ENCODE measurements at regions not wholly inside any gene's neighbourhood (a gene's known extent, or its start where the extent isn't known, plus 50 kb on each side); places are given as distances from the start of the nearest gene placed in this dataset.

DNA sequence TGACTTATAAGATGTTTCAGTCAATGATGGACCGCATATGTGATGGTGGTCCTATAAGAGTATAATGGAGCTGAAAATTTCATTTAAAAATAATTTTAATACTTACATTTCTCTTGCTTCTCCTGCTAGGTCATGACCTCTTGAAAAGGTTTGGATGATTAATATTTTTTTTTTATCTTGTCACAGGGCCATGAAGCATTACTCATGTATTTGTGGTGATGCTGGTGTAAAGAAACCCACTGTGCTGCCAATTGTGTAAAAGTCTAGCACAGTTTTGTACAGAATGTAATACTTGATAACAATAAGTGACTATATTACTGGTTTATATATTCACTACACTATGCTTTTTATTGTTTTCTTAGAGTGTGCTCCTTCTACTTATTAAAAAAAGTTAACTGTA lies 124.2 kb upstream of the CELF4 start:
- POLR2A ChIA-PET: no interaction called here
- CTCF ChIA-PET: no interaction called here

DNA sequence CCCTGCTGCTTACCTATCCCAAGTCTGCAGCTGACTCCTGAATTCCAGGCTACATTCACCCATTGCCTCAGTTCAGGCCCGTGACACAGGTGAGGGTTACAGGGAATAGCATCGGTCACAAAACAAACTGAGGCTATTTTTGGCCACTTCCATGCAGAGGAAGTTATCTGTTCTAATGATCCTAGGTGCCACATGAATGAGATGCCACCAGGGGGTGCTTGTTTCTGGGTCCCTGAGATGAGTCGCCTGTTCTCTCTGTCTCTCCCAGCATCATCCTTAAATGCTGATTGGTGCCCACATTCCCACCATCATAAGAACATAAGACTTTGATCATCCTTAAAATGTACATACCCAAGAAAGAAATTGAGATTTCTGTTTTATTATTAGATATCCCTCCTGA lies 119.0 kb upstream of the CELF4 start:
- POLR2A ChIA-PET: no interaction called here
- CTCF ChIA-PET: no interaction called here

DNA sequence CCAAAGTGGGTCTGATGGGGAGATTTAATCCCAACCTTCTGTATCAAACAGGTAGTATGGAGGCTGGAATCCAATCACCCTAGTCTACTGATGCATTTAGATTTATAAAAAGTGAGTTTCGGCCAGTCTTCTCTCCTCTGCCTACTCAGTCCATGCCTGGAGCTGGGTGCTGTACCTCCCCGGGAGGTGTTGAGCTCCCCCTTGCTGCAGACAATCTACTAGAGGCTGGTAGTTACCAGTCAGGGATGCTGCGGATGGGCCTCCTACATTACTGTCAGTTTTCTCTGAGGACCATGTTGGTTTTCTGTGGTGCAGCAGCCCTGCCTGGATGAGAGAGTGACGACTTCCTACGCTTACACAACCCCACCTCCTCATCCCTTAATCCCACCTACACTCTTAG lies 118.6 kb upstream of the CELF4 start:
- ChIA-PET POLR2A (no interaction called here), CTCF (no interaction called here)

DNA sequence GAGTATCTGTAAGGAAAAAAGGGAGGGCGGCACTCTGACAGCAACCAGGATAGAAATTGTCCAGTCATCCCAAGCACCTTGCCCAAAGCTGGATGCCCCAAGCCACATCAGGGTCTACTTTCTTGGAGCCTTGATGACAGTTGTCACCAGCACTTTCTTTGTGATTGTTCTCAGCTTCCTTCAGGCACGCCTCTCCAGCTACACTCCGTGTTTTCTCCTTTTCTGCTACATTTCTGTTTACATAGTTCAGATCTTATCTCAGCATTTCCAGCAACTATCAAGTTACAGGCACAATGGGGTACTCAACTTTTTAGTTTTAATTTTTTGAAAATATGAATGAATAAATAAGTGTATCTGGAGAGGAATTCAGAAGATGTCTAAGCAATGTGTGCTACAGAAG lies 115.3 kb upstream of the CELF4 start:
- ChIA-PET POLR2A (no interaction called here), CTCF (no interaction called here)

DNA sequence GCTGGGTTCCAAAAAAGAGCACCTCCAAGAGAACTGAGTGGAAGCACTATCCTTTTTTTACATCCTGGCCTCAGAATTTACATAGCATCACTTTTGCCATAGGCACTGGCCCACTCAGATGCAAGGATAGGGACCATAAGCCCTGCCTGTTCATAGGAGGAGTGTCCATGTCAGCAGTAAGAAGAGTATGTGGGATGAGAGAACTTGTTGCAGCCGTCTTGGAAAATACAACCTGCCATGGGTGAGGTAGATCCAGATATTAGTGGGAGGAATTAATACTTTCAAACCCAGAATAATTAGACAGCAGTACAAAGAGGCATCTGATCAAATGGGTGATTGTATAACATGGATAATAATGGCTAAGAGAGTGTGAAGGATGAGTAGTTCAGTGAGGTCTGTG lies 110.7 kb upstream of the CELF4 start:
- ChIA-PET CTCF (no interaction called here), POLR2A (no interaction called here)

DNA sequence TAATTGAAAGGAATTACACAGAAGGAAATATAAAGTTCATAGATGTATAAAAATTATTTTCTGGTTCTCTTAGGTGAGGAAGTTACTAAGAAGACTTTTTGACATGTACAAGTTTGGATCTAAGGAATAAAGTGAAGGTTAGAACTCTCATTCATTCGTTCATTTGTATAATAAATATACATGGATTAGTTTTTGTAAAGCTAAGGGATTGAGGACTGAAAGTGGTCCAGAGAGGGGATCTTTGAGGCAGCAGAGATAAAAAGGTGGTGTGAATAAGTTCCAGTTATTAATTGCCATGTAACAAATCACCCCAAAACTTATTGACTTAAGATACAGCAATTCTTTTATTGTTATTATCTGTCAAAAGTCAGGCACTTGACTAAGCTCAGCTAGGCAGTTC lies 110.1 kb upstream of the CELF4 start:
- ChIA-PET CTCF (no interaction called here), POLR2A (no interaction called here)

DNA sequence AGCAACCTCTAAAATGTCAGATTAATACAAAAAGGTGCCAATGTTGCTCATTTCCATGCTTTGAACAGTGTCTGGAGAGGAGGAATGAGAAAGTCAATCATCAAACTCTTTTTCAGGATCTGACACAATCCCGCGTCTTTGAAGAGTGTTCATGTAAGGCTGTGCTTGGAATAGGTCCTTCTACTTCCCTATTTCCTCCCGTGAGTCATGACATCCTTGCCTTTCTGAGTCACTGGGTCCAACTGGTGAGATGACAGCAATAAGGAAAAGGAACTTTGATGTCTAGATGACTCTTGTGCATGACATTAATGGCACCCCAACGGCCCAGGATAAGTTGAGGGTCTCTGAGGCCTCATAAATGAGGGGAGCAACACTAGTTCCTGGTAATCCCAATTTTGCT lies 109.0 kb upstream of the CELF4 start:
- ChIA-PET CTCF (no interaction called here), POLR2A (no interaction called here)

DNA sequence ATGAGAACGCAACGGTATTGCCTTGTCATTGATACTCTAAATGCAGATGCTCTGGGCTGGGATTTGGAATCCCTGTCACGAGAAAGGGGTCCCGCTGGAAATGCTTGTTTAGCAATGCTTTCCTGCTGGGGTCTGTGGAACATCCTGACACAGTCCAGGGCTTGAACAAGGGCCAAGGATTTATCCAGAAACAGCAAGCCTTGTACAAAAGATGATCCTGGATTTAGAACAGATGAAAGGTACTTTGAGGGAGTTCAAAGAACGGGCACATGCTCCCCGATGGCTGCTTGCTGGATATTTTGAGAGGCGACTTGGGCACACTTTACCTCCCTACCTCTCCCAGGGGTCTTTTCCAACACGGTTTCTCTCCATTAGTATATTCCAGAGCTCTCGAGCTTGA lies 108.1 kb upstream of the CELF4 start:
- POLR2A ChIA-PET: no interaction called here
- CTCF ChIA-PET: no interaction called here

DNA sequence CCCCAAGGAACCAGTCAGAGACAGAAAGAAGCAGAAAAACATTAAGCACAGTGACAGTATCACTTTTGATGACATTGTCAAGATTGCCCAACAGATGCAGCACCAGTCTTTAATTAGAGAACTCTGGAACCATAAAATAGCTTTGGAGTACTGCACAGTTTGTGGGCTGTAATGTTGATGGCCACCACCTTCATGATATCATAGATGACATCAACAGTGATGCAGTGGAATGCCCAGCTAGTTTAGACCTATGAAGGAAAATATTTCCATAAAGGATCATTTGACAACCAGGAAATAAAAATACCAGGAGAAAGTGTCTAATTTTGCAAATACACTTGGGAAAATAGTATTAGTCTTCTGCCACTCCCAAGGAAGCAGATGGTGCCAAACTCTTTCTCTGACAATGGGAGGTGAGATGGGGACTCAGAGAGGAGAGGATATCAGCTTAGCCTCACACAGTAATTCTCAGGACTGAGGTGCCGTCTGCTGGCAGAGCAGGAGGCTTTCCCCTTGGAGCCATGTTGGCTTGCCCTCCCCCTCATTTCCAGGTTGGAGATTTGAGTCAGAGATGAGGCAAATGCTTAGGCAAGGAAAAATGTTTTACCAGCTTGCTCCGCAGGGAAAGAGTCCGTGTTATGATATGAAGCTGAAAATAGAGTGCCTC lies 107.5 kb upstream of the CELF4 start:
- ChIA-PET POLR2A (no interaction called here), CTCF (no interaction called here)

DNA sequence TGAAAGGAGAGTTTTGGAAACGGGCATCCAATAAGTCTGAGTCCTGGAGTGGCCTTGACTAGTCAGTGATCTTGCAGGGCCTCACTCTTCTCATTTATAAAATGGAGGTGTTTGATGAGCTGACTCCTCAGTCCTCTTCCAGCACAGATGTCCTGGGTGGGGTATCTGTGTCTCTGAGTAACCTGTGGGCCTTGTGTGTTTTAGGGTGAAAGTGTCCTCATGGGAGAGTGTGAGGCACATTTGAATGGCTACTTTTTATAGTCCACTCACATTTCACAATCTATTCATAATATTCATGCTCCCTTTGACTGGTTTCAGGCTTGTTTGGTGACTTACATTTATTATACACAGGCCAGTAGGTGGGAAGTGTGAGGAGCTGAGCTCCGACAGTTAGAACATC lies 106.4 kb upstream of the CELF4 start:
- CTCF ChIA-PET: no interaction called here
- POLR2A ChIA-PET: no interaction called here

DNA sequence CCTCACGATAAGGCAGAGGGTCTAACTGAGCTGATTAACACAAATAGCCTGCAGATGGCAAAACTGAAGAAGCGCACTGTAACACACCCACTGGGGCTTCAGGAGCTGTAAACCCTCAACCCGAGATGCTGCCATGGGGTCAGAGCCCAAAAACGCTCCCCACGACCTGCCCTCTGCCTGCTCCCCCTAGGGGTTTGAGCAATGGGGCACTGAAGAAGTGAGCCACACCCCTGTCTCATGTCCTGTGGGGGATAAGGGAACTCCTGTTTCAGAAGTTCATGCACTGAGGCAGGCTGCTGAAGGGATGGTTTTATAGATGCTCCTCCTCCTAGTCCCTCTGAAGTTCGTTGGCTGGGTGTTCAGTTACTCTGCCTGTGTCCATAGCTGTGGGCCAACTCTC lies 105.9 kb upstream of the CELF4 start:
- CTCF ChIA-PET: no interaction called here
- POLR2A ChIA-PET: no interaction called here

DNA sequence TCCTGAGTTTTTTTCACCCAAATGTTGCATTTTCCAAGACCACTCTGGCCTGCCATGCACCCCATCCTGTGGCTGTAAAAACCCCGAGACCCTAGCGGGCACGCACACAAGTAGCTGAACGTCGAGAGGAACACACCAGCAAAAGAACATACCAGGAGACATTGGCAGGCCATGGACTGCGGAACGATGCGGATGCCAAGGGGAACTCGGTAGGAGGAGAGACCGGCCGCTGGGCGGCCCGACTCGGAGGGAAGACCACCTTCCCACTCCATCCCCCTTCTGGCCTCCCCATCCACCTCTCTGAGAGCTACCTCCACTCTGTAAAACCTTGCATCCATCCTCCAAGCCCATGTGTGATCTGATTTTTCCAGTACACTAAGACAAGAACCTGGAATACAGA lies 105.5 kb upstream of the CELF4 start:
- CTCF ChIA-PET: no interaction called here
- POLR2A ChIA-PET: no interaction called here

DNA sequence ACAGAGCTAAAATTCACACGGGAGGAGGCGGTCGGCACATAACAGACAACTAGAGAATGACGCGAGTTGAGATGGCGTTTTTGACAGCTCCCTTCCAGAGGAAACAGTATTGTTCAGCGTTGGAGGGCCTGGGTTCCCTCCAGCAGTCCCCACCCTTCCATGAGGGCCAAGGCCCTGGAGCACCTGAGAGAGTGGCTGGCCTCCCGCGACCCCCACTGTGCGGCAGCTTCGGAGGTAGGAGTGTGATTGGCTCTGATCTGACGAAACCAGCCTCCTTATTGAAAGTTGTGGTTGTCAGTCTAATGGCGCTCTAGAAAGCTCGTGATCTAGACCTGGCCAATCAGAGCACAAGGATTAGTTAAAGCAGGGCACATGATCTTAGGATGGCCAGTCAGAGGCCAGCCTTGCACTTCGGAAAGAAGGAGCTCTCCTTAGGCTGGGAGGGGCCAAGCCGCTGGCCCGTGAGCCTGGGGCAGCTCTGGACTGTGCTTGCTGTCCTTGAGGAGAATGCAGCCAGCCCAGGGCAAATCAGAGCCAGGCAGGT lies 104.5 kb upstream of the CELF4 start:
- CTCF ChIA-PET: no interaction called here
- POLR2A ChIA-PET: no interaction called here

DNA sequence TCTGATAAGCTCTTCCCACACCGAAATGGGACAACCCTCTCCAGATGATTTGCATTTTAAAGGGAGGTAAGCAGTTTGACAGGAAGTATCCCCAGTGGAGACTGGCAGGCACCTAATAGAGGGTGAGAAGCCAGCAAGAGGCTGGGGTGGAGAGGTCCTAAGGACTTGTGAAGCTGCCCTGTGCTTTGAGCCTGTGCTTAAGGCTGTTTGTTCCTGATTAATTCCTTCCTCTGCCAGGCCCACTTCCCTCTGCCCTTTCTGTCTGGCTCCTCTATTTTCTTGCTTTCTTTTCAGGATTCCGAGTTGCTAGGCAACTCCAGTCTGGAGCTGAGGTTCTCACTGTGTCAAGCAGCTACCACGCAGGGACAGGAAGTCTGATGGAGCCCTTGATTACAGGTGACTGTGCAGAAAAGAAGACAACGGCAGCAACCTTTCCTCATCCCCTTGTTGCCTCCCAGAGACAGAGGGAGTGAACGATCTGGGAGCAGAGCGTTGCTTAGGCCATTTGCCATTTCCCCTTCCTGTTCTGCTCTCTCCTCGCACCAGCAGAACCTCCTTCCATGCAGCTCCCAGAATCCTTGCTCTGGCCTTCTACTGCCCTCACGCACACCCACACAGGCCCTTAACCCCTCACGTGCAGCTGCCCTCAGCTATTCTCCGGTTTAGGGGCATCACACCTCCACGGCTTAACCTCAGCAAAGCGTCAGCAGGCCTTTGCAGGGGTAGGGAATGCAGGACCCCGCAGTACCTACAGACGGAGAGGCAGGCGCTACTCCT lies 103.6 kb upstream of the CELF4 start:
- ChIA-PET CTCF (no interaction called here), POLR2A (no interaction called here)

DNA sequence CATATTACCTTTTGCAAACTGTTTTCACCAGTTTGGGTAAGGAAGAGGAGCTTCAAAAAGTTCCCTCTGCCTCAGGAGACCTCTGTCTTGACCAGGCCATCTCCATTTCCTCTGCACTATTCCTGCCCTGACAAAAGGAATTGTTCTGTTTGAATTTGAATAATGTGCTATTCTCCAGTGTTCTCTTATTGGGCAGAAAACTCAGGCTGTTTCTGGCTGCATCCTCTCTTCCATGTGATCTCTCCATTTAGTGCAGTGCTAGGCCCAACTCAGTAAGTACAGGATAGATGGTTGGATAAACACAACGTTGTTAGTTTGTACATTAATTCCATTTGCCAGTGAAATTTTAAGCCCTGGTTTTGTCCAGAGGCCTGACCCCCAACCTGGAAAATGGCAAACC lies 102.2 kb upstream of the CELF4 start:
- POLR2A ChIA-PET: no interaction called here
- CTCF ChIA-PET: no interaction called here

DNA sequence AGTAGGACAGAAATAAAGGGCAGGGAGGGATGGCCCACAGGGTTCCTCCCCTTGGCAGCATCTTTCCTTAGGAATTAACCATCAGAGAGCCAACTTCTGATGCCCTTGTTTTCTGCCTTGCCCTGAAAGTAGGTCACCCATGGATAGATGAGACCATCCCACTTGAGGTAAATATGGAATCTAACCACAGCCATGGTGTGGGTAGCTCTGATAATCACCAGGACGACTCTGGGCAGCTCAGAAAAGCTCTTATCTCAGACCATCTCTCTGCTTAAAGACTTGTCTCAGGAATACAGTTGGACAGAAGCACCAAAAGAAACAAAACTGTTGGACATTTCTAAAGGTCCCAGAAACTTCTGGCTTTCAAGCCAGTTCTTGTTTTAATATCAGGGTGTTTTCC lies 101.4 kb upstream of the CELF4 start:
- CTCF ChIA-PET: no interaction called here
- POLR2A ChIA-PET: no interaction called here

DNA sequence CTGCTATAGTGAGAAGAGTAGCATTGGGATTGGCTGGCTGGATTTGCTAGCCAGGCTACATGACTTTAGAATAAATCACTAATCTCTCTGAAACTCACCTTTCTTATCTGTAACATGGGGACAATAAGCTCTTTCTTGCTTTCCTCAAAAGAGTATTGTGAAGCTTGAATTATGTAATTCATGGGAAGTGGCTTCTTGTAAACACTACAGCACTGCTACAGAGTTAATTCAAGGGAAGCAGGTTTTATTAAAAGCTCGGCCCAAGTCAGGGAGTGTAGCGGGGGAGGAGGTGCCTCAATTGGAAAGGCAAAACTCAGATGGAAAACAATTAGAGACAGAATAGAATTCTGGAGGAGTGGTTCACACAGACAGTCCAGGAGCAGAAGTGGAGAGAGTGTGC lies 100.9 kb upstream of the CELF4 start:
- ChIA-PET POLR2A (no interaction called here), CTCF (no interaction called here)

DNA sequence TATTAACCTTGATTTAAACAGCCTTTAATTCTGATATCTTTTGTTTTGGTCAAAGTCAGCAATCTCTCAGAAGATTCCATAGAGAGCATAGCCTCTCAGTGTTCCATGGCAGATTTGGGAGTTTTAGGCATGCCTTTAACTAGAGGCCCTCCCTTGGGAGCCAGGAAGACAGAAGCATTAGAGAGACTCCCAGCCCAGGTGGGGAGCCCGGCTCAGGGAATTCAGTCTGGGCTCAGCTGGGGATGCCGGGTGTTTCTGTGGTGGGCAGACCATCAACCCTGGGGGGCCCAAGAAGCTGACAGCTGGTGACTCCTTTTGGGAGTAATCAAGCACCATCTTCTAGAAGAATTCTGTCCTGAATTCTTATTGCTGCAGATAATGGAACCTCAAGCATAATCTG lies 99.7 kb upstream of the CELF4 start:
- ChIA-PET POLR2A (no interaction called here), CTCF (no interaction called here)

DNA sequence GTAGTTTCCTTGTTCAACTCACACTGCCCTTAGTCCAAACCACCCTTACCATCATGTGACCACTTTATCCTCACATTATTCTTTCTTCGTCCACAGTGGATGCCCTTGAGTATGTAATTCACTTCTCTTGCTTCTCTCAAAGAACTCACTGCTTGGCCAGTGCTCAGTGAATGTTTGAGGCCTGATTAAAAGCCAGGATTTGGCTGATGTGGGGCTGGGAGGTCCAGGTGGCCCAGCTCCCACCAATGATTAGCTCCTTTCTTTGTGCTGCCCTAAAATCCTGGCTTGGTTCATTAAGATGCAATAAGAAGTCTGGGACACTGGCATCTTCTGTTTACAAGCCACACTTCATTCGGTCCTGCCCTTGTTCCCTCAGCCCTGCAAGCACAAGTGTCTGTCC lies 97.8 kb upstream of the CELF4 start:
- ChIA-PET CTCF (no interaction called here), POLR2A (no interaction called here)

DNA sequence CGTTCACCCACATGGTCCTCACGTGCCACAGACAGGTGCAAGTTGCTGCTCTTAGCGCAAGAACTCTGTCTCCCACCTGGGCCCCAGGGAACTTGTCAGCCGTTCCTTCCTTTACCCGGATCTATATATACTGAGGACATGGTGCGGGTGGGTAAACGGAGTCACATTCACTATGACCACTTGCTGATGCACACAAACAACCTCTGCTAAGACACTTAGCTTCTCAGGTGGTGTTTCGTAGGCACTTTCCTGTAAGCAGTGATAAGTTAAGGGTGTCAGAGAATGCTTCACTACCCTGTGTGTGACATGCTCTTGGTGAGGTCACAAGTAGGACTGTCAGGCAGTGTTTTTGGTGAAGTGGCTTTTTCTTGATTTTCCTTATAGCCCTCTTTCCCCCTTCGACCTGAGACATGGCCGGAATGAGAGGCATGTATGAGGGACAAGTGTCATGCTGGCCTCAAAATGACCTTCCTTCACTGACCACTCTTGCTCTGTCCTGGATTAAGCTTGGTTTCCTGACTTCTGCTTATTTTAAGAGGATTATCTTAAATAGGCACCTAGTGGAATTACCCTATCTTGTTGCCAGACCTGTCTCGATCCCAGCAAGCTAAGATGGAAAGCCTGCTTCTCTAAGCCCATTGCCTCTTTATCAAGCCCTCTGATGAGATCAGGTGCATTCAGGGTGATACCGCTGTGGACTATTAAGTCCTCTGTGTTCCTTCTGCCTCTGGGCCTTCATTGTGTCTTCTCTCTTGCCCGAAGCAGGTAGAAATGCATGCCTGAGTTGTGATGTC lies 97.1 kb upstream of the CELF4 start:
- ChIA-PET CTCF (no interaction called here), POLR2A (no interaction called here)

DNA sequence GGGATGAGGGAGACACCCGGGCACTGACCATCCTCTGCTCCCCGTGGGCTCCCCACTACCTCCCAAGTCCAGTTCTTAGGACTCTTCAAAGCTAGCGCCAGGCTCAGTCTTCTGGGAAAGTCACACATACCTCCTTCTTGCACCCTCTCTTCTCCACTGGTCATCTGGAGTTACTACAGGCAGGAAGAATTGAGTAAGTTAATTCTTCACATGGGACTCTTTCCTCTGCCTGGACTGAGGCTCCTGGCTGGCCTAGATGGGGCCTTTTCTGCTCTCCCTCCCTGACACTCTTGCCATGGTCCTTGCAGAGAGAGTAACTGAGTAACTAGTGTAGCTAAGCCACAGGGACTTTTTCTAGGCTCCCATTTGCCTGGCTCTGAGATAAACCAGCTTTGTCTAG lies 96.5 kb upstream of the CELF4 start:
- ChIA-PET CTCF (no interaction called here), POLR2A (no interaction called here)

DNA sequence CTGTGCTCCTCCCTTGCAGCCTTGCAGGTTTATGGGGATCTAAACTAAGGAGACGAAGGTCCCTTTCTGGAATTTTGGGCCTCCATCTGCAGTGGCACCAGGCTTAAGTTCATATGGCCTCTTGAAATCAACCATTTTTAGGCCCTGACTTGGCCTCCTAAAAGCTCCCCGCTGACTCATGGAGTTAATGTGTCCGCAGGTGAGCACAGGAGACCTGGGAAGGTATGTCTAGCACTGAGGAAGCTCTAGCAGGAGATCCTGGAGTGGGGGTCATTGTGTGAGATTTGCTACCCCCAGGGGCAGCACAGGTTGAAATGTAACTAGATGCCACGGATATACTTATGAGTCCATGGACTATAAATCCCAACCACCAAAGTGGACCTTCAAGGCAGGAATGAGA lies 95.9 kb upstream of the CELF4 start:
- ChIA-PET POLR2A (no interaction called here), CTCF (no interaction called here)

Data from activated CD8-positive, alpha-beta memory T cell treated with anti-CD3 and anti-CD28 coated beads for 36 hours (primary cell).